NCI-H345 (cell line): ENCODE measurements at regions not wholly inside any gene's neighbourhood (a gene's known extent, or its start where the extent isn't known, plus 50 kb on each side); places are given as distances from the start of the nearest gene placed in this dataset.

Experiments
- DNase-seq: peaks from one replicate; lab custom pipeline; 2025; lab: John Stamatoyannopoulos, UW

DNA sequence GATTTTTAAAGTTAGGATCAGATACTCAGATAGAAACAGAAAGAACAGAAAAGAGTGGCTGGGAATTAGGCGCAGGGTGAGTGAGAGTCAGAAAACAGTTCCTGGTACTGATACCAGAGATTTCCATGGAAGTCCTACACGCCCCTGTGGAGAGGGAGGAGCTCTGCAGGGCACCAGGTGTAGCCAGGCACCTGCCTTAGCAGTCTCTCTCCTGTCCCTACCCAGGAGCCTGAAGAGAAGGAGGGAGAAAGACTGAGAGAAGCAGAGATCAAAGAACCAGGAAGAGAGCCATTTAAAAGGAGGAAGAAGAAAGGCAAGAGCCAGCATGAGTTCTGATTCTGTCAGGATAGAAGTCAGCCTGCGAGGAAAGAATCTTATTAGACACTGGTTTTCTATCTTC, 65.0 kb downstream of the CBLN1 start:
- DNase-seq = no peak

DNA sequence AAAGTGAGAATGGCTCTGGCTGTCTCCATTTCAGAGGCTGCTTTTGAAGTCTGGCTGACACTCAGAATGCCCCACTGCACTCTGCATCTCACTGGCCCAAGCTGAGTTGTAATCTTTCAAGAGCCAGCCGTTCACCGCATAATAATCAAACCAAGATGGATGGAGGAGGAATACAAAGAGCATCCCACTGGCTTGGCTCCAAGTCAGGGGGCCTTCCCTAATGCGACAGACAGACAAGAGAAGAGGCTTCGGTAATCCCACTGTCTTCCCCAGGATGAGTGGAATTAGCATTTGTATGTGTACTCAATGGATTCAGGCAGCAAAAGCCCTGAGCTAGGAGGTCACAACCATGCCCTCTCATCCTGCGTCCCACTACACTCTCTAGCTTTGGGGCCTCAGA, 68.0 kb downstream of the CBLN1 start:
- DNase-seq = no peak

DNA sequence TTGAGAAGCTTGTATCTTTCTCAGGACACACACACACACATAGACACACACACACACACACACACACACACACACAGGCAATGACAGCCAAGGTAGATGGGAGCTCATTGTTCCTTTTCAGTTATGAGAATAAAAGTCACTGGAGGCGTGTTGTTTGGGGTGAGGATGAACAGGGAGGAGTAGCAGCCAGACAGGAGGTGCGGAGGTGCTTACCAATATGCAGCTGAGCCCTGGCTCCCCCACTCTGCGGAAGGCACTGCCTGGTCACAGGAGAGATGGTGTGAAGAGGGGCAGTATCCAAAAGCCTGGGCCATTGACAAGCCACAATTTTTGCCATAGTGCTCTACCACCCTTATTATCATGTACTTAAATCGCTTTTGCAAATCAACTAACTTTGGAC, 77.4 kb downstream of the CBLN1 start:
- no peak for DNase-seq

DNA sequence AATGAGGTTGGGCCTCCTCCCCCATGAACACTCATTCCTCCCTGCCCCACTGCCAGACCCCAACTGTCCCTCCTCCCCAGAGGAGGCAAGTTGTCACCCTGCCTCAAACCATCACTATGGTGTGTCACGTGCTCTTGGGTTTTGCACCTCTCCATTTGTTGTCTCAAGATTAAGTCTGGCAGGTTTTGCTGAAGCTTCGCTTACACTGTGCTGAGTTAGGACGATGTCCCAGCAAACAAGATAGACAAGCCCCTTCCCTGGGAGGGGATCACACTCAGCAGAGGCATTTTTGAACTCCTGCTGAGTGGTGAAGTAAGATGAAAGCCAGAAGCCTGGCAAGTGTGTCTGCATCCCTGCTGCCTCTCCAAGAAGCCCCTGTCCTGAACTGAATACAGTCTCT, 78.3 kb downstream of the CBLN1 start:
- no peak for DNase-seq

DNA sequence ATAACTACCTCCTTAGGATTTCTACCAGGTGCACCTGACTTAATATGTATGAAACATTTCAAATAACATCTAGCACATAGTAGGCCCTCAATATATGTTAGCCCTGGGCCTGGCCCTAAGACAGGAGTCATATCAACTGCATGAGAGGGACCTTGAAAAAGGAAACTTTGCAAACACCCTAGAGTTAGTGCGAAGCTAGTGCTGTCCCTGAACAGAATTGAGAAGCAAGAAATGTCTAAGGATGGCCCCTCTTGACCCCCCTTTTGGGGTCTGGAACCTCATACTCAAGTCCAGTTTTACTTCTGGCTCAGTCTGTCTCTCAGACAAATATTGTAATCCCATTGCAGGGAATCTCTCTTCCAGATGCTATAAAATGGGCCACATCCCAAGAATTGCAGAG, 80.5 kb downstream of the CBLN1 start:
- DNase-seq = no peak

DNA sequence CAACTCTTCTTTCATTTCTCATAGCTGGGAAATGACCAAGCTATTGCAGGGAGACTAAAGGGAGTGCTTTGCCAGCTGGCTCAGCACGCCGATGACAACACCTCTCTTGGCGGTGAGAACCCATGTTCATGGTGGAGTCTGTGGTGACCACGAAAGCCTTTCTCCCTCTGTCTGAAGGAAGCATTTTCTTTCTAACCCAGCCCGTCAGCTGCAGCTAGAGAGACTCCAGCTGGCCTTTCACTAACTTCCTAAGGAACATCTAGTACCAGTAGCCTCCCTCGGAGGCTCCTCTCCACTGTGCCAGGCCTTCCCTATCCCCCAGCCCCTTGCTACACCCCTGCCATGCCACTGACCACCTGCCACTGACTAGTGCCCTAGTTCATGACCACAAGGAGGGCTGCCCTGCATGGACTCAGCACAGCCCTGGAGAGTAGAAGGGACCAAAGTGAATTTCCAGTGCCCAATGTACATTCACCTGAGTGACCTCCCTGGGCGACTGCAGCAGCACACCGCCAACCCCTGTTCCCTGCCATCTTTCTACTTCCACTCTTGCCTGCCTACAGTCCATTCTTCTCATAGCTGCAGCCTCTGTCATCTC, 81.3 kb downstream of the CBLN1 start:
- no peak for DNase-seq

DNA sequence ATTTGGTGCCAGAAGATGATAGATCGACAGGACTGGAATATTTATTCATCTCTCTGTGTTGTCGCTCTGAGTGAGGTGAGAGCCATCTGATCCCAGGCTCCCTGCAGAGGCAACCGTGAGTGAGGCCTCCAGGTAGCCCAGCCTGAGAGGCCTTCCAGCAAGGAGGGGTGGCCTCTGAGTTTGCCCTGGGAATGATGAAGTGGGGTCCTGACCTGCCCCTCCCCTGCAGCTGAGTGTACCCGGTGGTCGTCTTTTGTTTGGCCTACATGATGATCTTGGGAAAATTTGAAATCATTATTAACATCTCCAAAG, 86.4 kb downstream of the CBLN1 start:
- no peak for DNase-seq

DNA sequence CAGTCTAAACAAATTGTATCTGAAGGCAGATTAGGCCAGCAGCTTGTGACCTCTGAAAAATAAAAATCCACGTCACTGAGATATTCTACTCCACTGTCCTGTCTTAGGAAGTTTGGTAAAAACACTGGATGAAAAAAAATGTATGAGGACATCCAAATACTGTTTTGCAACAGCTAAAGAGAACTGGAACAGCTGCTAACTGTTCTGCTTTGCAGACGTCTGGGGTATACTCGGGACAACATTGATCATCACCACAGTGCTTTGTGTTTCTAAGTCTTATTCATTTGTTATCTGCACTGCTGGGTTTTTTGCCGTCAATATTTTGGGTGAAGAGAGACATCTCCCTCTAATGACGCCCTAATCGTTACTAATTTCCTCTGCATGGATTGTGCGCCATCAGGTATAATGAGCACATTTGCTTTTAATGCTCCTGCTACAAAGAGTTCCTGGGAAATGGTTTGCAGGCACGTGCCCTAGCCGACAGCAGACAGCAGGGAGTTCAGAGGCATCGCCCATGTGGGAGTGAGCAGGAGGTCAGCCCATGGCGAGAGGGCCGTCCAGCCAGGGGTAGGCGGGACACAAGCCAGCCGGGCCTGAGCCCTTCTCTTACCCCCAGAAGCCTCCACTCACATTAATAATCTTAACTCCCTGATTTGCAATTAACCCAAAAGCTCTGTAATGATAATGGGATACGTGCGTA, 87.0 kb downstream of the CBLN1 start:
- DNase-seq = no peak

DNA sequence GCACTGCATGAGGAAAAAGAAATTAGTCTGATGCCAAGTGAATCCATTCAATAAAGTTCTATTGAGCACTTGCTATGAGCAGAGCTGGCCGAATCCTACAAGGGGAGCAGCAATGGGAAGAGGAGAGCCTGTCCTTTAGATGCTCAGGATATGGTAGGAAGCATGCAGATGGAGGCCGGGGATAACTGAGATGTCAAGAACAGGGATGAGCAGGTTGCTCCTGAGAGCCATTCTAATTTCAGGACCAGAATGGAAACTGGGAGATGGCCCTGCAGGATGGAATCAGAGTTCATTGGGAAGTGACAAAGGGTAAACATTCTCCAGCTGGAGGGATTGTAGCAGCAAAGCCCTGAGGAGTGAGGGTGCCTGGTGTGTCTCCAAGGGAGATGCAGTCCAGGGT, 88.0 kb downstream of the CBLN1 start:
- DNase-seq = no peak

DNA sequence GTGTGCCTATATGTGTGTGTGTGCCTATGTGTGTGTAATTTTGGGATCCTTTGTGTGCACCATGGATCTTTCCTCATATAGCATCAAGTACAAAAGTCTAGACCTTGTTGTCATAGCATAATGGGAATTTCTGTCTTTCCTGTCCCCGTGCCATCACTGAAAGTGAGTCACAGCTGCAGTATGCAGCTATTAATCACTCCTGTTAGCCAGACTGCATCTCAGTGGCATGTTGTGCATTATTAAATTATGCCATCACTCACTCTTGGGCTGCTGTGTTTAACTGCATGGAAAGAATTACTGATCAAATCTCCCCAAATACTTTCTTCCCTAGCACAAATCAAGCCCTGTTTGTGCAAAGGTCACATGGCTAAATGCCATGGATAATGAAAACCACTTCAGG, 92.4 kb downstream of the CBLN1 start:
- DNase-seq = no peak

DNA sequence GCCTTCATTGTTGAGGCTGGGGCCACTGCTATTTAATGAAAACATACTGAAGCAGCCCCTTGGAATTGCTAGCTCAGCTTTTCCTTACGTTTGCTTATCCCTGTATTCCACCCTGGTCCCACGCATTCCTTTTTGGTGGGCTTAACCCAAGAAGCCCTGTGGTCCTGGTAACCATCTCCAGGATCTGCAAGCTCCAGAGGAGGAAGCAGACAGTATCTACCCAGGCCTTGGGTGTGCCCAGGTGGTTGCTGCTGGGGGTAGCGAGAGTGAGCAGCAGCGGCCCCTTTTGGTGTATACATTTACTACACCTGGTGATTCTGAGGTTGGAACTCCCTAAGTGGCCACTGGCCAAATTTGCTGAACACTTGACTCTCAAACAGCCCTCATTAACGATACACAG, 97.7 kb downstream of the CBLN1 start:
- no peak for DNase-seq

DNA sequence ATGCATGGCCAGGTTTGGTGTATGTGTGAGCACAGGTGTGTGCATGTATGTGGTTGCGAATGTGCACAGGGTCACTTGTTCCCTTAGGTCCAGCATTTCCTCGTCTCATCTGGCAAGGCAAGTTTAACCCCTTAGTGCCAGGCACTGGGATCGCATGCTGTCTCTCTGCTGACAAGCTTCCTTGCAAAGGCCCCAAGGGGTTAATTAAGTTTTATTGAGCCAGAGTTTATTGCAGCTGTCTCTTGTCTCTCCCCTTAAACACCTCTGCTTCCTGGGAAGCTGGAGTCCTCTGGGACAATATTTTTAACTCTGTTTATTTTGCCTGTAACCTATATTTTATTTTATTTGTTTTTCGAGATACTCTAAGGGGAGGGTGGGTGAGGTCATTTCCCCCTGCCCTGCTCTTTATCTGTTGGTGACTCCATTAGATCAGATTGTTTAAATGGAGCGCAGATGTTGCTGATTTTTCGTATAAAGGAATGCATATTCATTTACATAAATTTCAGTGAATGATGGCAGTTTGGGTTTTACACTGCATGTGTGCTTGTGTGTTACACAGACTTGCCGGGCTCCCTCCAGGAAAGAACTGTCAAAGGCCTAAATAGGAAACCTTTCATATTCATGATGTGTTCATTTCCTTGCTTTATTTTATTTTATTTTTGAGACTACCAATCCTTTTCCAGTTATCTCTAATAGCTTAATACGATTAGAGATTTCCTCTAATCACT, 99.7 kb downstream of the CBLN1 start:
- no peak for DNase-seq

DNA sequence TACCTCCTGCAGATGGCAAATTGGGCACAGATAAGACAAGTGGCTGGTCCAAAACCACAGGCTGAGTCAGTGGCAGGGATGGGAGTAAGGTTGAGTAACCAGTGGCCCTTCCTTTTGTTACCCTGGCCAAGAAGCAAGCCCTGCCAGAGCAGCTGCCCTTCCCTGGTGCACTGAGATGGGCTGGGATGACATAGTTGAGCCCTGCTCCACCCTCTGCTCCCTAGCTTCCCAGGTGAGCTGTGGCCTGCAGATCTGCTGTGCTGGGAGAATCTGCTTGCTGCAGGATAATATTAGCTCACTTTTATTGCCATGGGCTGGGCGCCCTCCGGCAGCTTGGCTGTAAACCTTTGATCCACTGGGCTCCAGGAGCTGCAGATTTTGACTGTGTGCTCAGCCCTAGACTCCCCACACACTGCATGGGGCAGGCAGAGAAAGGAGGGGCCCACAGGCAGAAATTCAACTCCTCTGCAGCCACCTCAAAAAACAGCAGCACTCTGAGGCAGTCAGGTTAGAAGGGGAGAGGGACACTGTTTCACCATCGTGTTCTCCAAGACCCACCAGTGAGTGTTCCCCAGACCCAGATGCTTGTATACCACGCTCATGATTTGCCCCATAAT, 101.8 kb downstream of the CBLN1 start:
- no peak for DNase-seq

DNA sequence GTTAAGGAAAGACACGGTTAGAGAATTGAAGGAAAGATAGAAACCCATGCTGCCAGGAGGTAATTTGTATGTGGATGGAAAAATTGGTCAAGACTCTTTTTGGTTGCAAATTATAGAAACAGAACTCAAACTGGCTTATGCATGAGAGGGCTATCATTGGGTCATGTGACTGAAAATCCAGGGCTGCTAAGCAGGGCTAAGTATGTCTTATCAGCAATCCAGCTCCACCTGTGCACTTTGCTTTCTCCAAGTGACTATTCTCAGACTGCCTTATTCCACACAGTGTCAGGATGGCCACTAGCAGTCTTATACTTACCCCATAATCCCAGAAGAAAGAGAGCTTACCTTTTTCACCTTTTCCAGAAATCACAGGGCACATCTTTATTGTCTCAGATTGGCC, 113.5 kb downstream of the CBLN1 start:
- no peak for DNase-seq

DNA sequence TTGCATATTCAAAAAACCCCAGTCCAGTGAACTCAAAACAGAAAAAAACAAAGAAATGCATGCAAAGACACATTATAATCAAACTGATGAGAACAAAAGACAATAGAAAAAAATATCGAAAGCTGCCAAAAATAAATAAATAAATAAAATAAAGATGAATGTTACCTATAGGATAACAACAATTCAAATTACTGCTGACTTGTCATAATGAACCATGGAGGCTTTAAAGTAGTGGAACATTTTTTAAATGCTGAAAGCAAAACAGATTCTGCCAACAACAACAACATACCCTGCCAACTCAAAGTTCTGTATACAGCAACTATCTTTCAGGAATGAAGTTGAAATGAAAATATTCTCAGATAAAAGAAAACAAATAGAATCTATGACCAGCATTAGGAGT, 116.6 kb downstream of the CBLN1 start:
- no peak for DNase-seq

DNA sequence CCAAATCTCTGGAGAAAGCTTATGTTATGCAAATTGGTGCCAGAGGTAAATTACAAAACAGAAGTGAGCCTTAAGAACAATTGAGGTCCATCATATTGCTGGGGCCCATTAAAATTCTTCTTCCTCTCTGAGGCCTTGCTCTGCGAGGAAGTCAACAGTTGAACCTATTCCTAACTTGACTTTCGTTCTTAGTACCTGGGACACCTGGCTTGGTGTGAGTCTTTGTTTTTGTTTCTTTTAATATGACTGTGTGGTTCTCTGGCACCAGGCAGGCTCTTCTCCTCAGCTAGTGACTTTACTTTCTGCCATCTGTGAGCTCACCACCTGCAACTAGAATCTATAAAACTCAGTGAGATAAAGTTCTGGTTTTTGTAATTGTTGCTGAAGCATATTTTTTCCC, 120.4 kb downstream of the CBLN1 start:
- DNase-seq = no peak

DNA sequence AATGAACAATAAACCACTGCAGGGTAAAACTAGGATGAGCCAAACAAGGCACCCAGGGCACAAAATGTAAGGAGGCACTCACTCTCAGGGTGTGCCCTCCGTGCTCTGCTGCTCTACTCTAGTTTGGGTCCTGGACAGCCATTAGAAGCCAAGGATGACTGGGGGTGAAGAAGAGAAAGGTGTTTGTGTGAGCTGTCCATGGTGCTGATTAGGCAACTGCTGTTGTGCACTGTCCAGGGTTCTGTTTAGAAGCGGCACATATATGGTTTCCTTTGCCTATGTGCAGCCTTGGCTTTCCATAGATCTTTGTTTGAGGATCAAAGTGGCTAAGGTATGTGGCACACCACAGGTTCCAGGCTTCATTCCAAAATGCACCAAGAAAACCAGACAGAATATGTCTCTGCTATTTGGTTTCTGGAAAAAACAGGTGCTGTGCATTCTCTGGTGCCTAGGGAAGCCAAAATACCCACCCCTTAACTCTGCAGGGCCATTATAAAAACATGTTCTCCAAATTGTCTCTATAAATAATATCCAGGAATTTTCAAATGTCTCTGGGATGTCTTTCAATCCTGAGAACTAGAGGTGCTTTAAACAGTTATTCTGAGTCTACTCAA, 123.5 kb downstream of the CBLN1 start:
- DNase-seq = no peak

DNA sequence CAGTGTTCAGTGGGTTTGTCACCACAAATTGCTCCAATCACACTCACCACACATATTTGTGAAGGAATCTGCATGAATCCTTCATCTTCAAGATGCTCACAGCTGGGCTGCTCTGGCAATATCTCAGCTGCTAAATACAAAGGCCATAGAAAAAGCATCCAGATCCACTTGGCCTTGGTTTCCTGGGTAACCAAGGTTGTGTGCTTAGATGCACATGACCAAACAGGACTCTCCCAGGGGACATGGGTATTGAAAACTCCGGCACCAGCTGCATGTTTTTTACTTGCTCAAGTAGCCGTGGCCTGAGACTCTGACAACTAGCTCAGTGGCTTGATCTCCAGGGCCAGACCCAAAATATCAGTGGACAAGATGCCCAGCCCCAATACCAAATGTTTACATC, 131.3 kb downstream of the CBLN1 start:
- DNase-seq = no peak

DNA sequence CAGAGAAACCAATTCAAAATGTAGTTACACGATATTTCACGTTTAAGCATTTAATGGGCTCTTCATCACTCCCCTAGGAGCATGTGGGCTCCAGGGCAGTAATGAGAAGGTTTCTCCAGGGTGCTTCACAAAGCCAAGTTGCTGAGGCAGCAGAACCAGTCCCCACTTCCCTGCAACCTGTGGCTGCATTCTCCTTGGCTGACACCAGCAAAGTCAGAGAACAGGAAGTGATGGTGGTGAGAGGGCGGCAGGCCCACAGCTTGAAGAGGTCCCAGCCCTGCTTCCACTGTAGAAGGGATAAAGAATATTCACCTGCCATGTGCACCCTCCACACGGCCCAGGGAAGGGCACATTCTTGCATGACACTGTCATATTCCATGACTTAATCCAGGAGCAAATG, 133.2 kb downstream of the CBLN1 start:
- no peak for DNase-seq

DNA sequence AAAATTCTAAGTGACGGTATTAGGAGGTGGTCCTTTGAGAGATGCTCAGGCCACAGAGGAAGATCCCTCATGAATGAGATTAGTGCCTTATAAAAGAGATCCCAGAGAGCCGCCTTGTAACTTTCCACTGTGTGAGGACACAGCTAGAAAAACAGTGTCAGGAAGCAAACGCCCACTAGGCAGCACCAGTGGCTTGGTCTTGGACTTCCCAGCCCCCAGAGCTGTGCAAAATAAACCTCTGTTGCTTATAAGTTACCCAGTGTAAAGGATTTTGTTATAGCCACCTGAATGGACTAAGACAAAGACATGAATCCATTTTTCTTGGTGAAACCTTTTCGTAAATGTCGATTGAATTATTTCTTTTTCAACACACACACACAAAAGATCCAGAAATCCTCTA, 141.0 kb downstream of the CBLN1 start:
- no peak for DNase-seq

DNA sequence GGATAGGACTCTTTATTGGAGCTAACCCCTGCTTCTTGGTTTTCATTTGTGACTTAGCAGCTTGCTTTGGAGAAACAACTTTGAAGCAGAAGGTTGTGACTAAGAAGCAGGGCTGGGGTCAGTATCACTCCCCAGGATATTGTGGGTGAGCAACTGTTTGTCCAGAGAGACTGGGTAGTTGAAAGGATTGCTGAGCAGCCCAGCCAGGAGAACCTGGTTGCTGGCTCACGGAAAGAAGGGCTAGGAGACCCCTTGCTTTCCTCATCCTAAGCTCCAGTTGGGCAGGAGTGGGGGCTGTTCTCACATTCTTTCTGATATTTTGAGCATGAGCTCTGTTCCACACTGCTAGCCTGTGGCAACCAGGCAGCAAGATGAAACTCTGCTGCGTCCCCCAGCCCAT, 151.2 kb downstream of the CBLN1 start:
- no peak for DNase-seq

DNA sequence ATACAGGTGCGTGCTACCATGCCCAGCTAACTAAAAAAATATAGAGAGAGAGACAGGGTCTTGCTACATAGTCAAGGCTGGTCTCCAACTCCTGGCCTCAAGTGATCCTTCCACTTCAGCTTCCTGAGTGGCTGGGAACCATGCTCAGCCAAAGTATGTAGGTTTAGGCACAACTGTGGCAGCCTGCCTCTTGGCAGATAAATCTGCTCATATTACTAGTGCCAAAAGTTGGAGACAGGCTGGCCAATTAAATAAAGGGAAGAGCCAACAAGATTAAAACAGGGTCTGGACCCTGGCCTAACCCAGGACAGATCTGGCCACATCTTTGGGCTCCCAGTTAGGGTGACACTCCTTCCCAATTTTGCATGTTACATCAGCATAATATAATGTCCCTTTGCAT, 151.7 kb downstream of the CBLN1 start:
- no peak for DNase-seq

DNA sequence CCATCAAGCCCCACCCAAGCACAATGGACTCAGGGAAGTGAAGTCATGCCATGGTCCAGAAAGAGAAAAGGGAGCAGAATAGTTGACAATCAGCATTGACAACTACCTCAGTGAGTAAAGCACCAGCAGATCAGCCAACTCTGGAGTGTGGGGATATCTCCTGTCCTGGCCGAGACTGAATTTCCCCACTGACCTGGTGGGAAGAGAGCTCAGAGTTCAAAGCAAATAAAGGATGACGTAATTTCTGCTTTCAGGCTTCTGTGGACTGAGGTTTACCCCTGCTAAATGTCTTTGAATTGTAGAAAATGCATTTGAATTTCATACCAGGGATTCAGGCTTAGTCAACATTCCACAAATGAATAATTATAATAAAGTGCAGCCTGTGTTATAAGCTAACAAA, 152.9 kb downstream of the CBLN1 start:
- no peak for DNase-seq
